ENCODE measurements at regions not wholly inside any gene's neighbourhood (a gene's known extent, or its start where the extent isn't known, plus 50 kb on each side); places are given as distances from the start of the nearest gene placed in this dataset.
"Not testable (repeated sequence)": the region's sequence is repeated elsewhere in the genome, so short reads cannot be mapped to it uniquely, and the experiment has no call there.

DNA sequence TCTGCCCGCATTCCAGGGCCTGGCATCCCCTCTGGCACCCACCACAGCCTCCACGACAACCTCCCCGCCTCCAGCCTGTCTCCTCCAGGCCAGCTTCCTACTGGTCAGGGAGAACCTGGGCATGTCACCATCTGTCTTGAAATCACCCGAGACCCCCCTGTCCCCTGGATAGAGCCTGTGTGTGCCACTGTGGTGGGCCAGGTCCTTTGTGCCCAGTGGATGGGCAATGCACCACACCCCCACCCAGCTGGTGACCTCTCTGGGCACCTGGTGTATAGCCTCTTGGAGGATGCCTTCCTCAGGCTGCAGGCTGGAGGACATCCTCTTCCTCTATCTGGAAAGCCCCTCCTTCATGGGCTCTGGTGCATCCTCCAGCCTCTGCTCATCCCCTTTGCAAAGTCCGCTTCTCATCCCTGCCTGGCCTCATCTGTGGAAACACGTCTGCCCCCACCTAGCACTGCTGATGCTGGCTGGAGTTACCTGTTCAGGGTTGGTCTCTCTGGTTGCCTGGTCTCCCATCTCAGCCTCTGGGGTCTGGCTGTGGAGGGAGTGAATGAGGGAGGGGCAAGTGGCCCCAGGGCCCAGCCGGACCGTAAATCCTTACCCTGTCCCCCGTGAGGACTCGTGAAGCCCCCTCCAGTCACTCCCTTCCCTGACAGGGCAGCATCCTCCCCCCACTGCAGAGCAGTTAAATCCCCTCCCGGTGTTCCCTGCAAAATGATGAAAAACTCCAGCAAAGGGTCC is 589.6 kb downstream of the TBC1D22A start:
- no peak for FAIRE-seq
- DNase-seq (ENCODE audit: insufficient read length, low spot score): no peak

GRCh38 chr22:47346287-47346686 is 583.8 kb downstream of the TBC1D22A start:
- not testable (repeated sequence) for DNase-seq (ENCODE audit: insufficient read length, low spot score); FAIRE-seq

DNA sequence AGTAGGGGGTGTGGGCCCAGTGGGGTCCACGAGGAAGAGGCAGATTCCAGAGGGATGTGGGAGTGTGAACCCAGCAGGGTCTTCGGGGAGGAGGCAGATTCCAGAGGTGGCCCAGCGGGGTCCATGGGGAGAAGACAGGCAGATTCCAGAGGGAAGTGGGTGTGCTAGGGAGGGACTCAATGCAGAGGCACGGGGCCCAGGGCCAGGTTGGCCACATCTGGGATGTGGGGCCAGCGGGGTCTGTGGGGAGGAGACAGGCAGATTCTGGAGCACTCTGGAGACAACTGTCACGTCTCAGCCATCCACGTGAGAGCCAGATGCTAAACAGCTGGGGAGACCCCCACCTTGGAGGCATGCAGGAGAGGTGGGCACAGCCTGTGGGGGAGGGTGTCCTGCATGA is 582.6 kb downstream of the TBC1D22A start:
- DNase-seq (ENCODE audit: insufficient read length, low spot score) (no peak), FAIRE-seq (no peak)

DNA sequence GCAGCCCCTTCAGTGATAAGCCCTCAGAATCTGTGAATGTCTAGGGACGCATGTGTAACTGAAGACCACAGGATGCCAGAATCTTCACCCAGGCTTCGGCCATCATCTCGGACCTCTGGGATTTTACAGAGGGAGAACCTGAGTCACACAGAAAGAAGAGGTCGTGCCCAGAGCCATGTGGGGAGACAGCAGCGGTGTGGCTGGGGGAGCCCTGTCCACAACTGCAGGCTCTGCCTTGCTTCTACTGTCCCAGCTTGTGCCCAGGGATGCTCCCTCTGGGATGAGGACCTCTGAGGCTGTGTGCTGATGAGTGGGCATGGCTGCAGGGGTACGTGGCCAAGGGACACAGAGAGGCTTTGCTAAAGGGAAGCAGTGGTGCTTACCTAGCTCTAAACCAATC is 582.0 kb downstream of the TBC1D22A start:
- FAIRE-seq (no peak), DNase-seq (ENCODE audit: insufficient read length, low spot score) (no peak)

GRCh38 chr22:47343611-47344010 is 581.2 kb downstream of the TBC1D22A start:
- no peak for FAIRE-seq
- no peak for DNase-seq (ENCODE audit: insufficient read length, low spot score)

GRCh38 chr22:47342446-47342845 is 580.0 kb downstream of the TBC1D22A start:
- DNase-seq (ENCODE audit: insufficient read length, low spot score) (no peak), FAIRE-seq (no peak)

DNA sequence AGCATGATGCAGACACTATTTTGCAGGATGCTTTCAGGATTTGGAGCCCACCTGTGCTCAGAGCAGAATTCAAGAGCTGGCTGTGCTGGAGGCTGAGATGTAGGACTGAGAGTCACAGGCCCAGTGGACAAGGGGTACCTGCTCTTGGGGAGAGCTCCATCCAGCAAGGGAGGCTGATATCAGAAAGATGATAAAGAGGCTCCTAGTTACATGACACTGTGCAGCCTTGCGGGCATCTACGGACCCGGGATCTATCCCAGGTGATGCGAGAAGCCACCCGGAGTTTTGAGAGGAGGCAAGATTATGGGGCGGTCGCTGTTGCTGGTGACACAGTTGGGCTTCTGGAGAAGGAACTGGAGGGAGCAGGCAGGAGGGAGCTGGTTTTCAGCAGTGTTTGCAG is 579.0 kb downstream of the TBC1D22A start:
- no peak for DNase-seq (ENCODE audit: insufficient read length, low spot score)
- no peak for FAIRE-seq

DNA sequence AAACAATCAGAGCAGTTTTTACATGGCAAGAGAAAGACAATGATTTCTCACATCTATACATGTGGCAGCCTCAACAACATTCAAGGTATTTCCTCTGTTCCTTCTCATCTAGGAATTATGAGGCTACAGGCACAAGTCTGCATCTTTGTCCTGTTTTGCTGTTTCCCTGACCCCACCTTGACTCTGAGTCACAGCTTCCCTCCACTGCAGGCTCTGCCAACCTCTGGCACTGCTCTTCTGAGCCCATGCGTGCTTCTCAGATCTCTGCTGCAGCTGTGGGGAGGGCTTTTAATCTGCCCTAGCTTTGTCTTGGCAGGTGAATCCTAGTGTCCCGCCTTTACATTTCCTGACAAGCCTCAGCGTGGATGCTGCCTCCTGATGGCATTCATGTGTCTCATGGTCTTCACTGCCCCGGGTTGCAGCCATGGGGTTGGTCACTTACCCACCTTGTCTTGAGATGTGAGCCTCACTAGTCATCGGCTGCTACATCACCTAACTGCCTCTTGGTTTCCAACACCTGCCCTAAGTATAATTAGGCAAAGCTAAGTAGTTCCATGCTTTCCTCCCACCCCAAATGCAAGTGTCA is 578.5 kb downstream of the TBC1D22A start:
- DNase-seq (ENCODE audit: insufficient read length, low spot score) (no peak), FAIRE-seq (no peak)

DNA sequence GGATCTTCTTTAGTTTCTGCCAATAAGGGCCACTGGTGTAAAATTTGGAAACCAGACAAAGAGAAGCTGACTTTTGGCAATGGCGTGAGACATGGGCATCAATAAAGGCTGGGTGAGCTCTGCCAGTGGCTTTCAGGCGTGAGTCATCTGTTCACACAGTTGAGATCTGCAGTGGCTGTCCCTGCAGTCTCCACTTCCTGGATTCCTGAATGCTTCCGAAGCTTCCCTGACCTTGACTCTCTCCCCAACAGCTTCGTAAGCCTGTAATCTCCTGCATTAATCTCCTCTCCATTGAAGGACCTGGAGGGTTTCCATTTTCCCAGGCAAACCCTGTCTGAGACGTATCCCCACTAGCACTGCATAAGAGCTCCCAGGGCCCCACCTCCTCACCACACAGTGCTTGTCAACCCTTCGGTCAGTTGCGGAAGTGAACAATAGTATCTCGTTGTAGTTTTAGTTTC is 574.7 kb downstream of the TBC1D22A start:
- FAIRE-seq (no peak), DNase-seq (ENCODE audit: insufficient read length, low spot score) (peak; percentile 29)

DNA sequence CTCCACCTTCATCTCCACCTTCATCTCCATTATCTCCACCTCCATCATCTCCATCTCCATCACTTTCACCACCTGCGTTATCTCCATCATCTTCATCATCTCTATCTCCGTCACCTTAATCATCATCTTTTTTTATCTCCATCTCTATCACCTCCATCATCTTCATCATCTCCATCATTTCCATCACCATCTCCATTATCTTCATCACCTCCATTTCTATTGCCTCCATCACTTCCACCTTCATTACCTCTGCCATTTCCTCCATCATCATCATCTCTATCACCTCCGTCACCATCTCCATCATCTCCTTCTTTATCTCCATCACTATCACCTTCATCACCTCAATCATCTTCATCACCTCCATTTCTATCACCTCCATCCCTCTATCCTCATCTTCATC is 573.5 kb downstream of the TBC1D22A start:
- no peak for FAIRE-seq
- no peak for DNase-seq (ENCODE audit: insufficient read length, low spot score)

DNA sequence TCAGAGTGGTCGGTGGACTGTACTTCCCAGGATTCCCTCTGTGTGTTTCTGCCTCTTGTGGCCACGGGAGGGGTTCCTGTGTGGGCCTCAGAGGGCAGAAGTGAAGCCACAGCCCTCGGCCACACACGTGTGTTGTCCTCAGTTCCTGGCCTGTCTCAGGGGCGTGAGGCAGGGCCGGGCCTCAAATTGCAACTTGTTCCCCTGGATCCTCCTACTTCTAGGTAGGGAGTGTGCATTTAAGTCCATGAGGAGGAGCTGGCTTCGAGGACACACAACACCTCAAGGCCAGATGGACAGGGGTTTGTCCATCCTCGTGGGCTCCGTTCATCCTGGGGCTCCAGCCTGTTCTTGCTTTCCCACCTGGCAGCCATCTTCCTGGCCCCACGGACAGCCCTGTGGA is 573.0 kb downstream of the TBC1D22A start:
- no peak for DNase-seq (ENCODE audit: insufficient read length, low spot score)
- no peak for FAIRE-seq

DNA sequence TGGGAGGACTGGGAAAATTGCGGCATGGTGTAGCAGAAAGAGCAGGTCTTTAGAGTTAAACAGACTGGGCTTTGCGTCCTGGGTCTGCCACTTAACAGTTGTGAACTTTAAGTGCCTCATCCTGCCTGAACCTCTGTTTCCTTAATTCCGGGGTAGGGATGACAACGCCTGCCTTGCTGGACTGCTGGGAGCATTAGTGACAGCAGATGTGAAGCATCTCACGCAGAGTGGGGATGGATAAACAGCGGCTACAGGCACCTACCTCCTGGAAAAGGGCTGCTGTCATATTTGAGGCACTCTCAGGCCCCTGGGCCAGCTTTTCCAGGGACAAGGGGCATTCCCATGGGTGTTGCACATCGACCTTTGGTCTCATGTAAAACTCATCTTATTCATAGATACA is 572.2 kb downstream of the TBC1D22A start:
- DNase-seq (ENCODE audit: insufficient read length, low spot score): no peak
- no peak for FAIRE-seq

- FAIRE-seq (no peak), DNase-seq (ENCODE audit: insufficient read length, low spot score) (no peak)
Observed at GRCh38 chr22:47333625-47334024, 571.2 kb downstream of the TBC1D22A start.

- DNase-seq (ENCODE audit: insufficient read length, low spot score): no peak
- FAIRE-seq: no peak
Observed at GRCh38 chr22:47332246-47332980, 570.0 kb downstream of the TBC1D22A start.

- no peak for FAIRE-seq
- DNase-seq (ENCODE audit: insufficient read length, low spot score): no peak
Observed at GRCh38 chr22:47331750-47332149, 569.3 kb downstream of the TBC1D22A start.

GRCh38 chr22:47329727-47330650 is 567.5 kb downstream of the TBC1D22A start:
- FAIRE-seq (peak; percentile 23), DNase-seq (ENCODE audit: insufficient read length, low spot score) (no peak)

- FAIRE-seq: no peak
- peak; percentile 10 for DNase-seq (ENCODE audit: insufficient read length, low spot score)
Observed at GRCh38 chr22:47328550-47329243, 566.2 kb downstream of the TBC1D22A start.

GRCh38 chr22:47327241-47327640 is 564.8 kb downstream of the TBC1D22A start:
- FAIRE-seq: no peak
- DNase-seq (ENCODE audit: insufficient read length, low spot score): no peak

- FAIRE-seq (no peak), DNase-seq (ENCODE audit: insufficient read length, low spot score) (no peak)
Observed at GRCh38 chr22:47325249-47325648, 562.8 kb downstream of the TBC1D22A start.

GRCh38 chr22:47324435-47324990 is 562.1 kb downstream of the TBC1D22A start:
- FAIRE-seq (no peak), DNase-seq (ENCODE audit: insufficient read length, low spot score) (no peak)

Measured in HTR-8/SVneo (cell line).